ENCODE measurements at regions not wholly inside any gene's neighbourhood (a gene's known extent, or its start where the extent isn't known, plus 50 kb on each side); places are given as distances from the start of the nearest gene placed in this dataset.

- TF ChIP-seq RCOR1 (IDR thresholded peaks at IDR 0.05; ENCODE audit: insufficient replicate concordance, low read length) (no peak), CTCF (conservative IDR thresholded peaks at IDR 0.05; ENCODE audit: low read depth, low read length) (no peak), RFX5 (IDR thresholded peaks at IDR 0.05; ENCODE audit: low read depth, low read length) (no peak), MAFK (IDR thresholded peaks at IDR 0.05; ENCODE audit: low read depth, low read length) (no peak), RAD21 (IDR thresholded peaks at IDR 0.05; ENCODE audit: low read length) (no peak)
Observed at GRCh38 chr7:69489533-69489932, 108.7 kb upstream of the AUTS2 start.

All from IMR-90 (cell line).